H1 (cell line): ENCODE measurements at regions not wholly inside any gene's neighbourhood (a gene's known extent, or its start where the extent isn't known, plus 50 kb on each side); places are given as distances from the start of the nearest gene placed in this dataset.

Source experiments
- CTCF ChIA-PET: fragments of 300-600 bp; sonication (Branson Sonifier 250); formaldehyde crosslinking; loops from one replicate; lab custom pipeline; 2021; ENCODE audit not compliant: partially characterized antibody; lab: Charles Lee
- POLR2A ChIA-PET: fragments of 300-600 bp; sonication (Branson Sonifier 250); formaldehyde crosslinking; loops from one replicate; lab custom pipeline; 2021; ENCODE audit warnings: inconsistent platforms; ENCODE audit not compliant: partially characterized antibody; lab: Charles Lee
- DNase-seq, 2 experiments: peaks; one replicate each; pipeline versions ENCODE4 v3.0.0 to v3.0.0-alpha.2; 2010 to 2022; ENCODE audit warnings: low spot score in 2 of 2, low read depth in 1 of 2, mixed read lengths in 1 of 2
- FAIRE-seq: peaks from 2 replicates; lab custom pipeline; 2011; peaks lifted over from hg19 to GRCh38; lab: Jason Lieb, UNC
- H2AFZ ChIP-seq: 2 replicates; pipeline ENCODE4 v1.8.1; 2012; ENCODE audit warnings: low read length, inconsistent platforms
- H2AK5ac ChIP-seq: 2 replicates; pipeline ENCODE4 v1.6.1; 2013; ENCODE audit warnings: low read depth, low read length
- H2BK120ac ChIP-seq: replicated peaks from 2 replicates; pipeline ENCODE3; 2013; ENCODE audit warnings: low read depth, low read length, inconsistent platforms
- H2BK12ac ChIP-seq: 2 replicates; pipeline ENCODE4 v1.6.1; 2013; ENCODE audit warnings: low read depth, low read length
- H2BK15ac ChIP-seq: 2 replicates; pipeline ENCODE4 v1.6.1; 2013; ENCODE audit warnings: low read length
- H2BK20ac ChIP-seq: 2 replicates; pipeline ENCODE4 v1.6.1; 2013; ENCODE audit warnings: low read length
- H2BK5ac ChIP-seq: 2 replicates; pipeline ENCODE4 v1.6.1; 2013; ENCODE audit warnings: low read depth, low read length
- H3K14ac ChIP-seq: 2 replicates; pipeline ENCODE4 v1.6.1; 2013; ENCODE audit warnings: inconsistent platforms; ENCODE audit not compliant: insufficient read length
- H3K18ac ChIP-seq: 2 replicates; pipeline ENCODE4 v1.6.1; 2013; ENCODE audit warnings: low read length; ENCODE audit errors: extremely low read depth
- H3K23ac ChIP-seq: 2 replicates; pipeline ENCODE4 v1.6.1; 2013; ENCODE audit warnings: inconsistent platforms; ENCODE audit not compliant: insufficient read length
- H3K23me2 ChIP-seq: 2 replicates; pipeline ENCODE4 v1.6.1; 2013; ENCODE audit warnings: low read depth, low read length
- H3K27ac ChIP-seq: 2 replicates; pipeline ENCODE4 v1.6.1; 2011; ENCODE audit warnings: low read depth, low read length, inconsistent platforms
- H3K27me3 ChIP-seq, 4 experiments: replicated peaks in 1 of 4; 1 replicate in 1 of 4; 2 replicates in 3 of 4; pipeline versions ENCODE4 v1.6.1 to v1.8.1; 2011 to 2013; ENCODE audit warnings: low read length in 3 of 4, mild to moderate bottlenecking in 3 of 4, inconsistent platforms in 2 of 4, mixed read lengths in 2 of 4, moderate library complexity in 1 of 4; ENCODE audit not compliant: control insufficient read depth in 3 of 4, insufficient read depth in 3 of 4; ENCODE audit errors: extremely low read depth in 1 of 4
- H3K36me3 ChIP-seq, 4 experiments: 2 replicates each; pipeline versions ENCODE4 v1.6.1 to v1.8.1; 2011 to 2013; ENCODE audit warnings: mild to moderate bottlenecking in 4 of 4, low read length in 3 of 4, moderate library complexity in 2 of 4, control low read depth in 1 of 4, inconsistent platforms in 1 of 4; ENCODE audit not compliant: insufficient read depth in 4 of 4, control insufficient read depth in 2 of 4
- H3K4ac ChIP-seq: replicated peaks from 2 replicates; pipeline ENCODE3; 2013; ENCODE audit warnings: low read length, low read depth, mixed read lengths, inconsistent platforms; ENCODE audit not compliant: insufficient read length
- H3K4me1 ChIP-seq, 4 experiments: replicated peaks in 1 of 4; 1 replicate in 1 of 4; 2 replicates in 3 of 4; pipeline versions ENCODE4 v1.6.1 to v1.8.1; 2011 to 2013; ENCODE audit warnings: low read length in 3 of 4, inconsistent platforms in 2 of 4, mixed read lengths in 1 of 4; ENCODE audit not compliant: insufficient read depth in 4 of 4, control insufficient read depth in 3 of 4
- H3K4me2 ChIP-seq, 2 experiments: 2 replicates each; pipeline versions ENCODE4 v1.6.1 to v1.8.1; 2011 to 2013; ENCODE audit warnings: low read depth in 2 of 2, low read length in 2 of 2, control low read depth in 1 of 2, inconsistent platforms in 1 of 2, mild to moderate bottlenecking in 1 of 2; ENCODE audit not compliant: insufficient read depth in 1 of 2
- H3K4me3 ChIP-seq, 4 experiments: fragments of 200-600, 300-600 bp in 1 of 4; sonication (generic), shearing (Covaris generic), sonication (Bioruptor Twin) in 1 of 4; 2 replicates each; pipeline versions ENCODE4 v1.5.1 to v1.8.1; 2011 to 2016; ENCODE audit warnings: low read length in 4 of 4, low read depth in 3 of 4, control low read depth in 2 of 4, inconsistent platforms in 2 of 4, mild to moderate bottlenecking in 2 of 4, mixed read lengths in 1 of 4, moderate library complexity in 1 of 4; ENCODE audit not compliant: insufficient read depth in 2 of 4; ENCODE audit errors: extremely low read depth in 1 of 4
- H3K56ac ChIP-seq: replicated peaks from 2 replicates; pipeline ENCODE3; 2013; ENCODE audit warnings: low read depth, mild to moderate bottlenecking, mixed read lengths, low read length, inconsistent platforms; ENCODE audit not compliant: insufficient read length
- H3K79me1 ChIP-seq: 2 replicates; pipeline ENCODE4 v1.6.1; 2013; ENCODE audit warnings: low read depth, low read length, control low read depth
- H3K79me2 ChIP-seq, 2 experiments: 2 replicates each; pipeline versions ENCODE4 v1.6.1 to v1.8.1; 2012 to 2013; ENCODE audit warnings: low read length in 2 of 2, mild to moderate bottlenecking in 2 of 2, inconsistent platforms in 1 of 2; ENCODE audit not compliant: insufficient read depth in 2 of 2, control insufficient read depth in 1 of 2
- H3K9ac ChIP-seq, 4 experiments: replicated peaks in 1 of 4; 1 replicate in 1 of 4; 2 replicates in 3 of 4; pipeline versions ENCODE4 v1.6.1 to v1.8.1; 2011 to 2013; ENCODE audit warnings: low read depth in 3 of 4, low read length in 3 of 4, control low read depth in 2 of 4, mild to moderate bottlenecking in 2 of 4, moderate library complexity in 2 of 4, inconsistent platforms in 1 of 4; ENCODE audit errors: extremely low read depth in 1 of 4
- H3K9me3 ChIP-seq, 2 experiments: 2 replicates each; pipeline versions ENCODE4 v1.6.1 to v1.8.1; 2012 to 2013; ENCODE audit warnings: mild to moderate bottlenecking in 2 of 2, moderate library complexity in 2 of 2, control low read depth in 1 of 2, inconsistent platforms in 1 of 2, low read depth in 1 of 2, low read length in 1 of 2, mixed read lengths in 1 of 2; ENCODE audit not compliant: insufficient read depth in 2 of 2
- H4K20me1 ChIP-seq, 2 experiments: replicated peaks in 1 of 2; 2 replicates each; pipeline versions ENCODE3 to v1.8.1; 2011 to 2013; ENCODE audit warnings: inconsistent platforms in 2 of 2, low read length in 2 of 2, mild to moderate bottlenecking in 1 of 2; ENCODE audit not compliant: insufficient read depth in 2 of 2, control insufficient read depth in 1 of 2
- H4K5ac ChIP-seq: 2 replicates; pipeline ENCODE4 v1.6.1; 2013; ENCODE audit warnings: low read length, low read depth, mixed read lengths, inconsistent platforms; ENCODE audit not compliant: insufficient read length
- H4K8ac ChIP-seq: 2 replicates; pipeline ENCODE4 v1.8.0; 2013; ENCODE audit warnings: mild to moderate bottlenecking, moderate library complexity, low read length, inconsistent platforms; ENCODE audit not compliant: insufficient read depth; ENCODE audit errors: extremely low read depth
- H4K91ac ChIP-seq: replicated peaks from 2 replicates; pipeline ENCODE3; 2013; ENCODE audit warnings: low read length, mixed read lengths, inconsistent platforms; ENCODE audit not compliant: insufficient read length
- ASH2L ChIP-seq: fragments of 200-600, 300-600 bp; sonication (generic); IDR thresholded peaks from one replicate; pipeline ENCODE4 v1.7.1; 2017; ENCODE audit warnings: low read length
- ATF2 ChIP-seq: IDR thresholded peaks from 2 replicates; pipeline ENCODE4 v1.6.1; 2012; ENCODE audit warnings: low read length, inconsistent platforms
- CHD1 ChIP-seq: IDR thresholded peaks from 2 replicates; pipeline ENCODE4 v1.6.1; 2012; ENCODE audit warnings: low read depth, low read length, improper control_type of control experiment
- CHD2 ChIP-seq: IDR thresholded peaks from 2 replicates; pipeline ENCODE4 v1.6.1; 2012; ENCODE audit warnings: low read length, improper control_type of control experiment
- HDAC2 ChIP-seq, 2 experiments: fragments of 300-600 bp in 1 of 2; sonication (generic) in 1 of 2; IDR thresholded peaks; 2 replicates each; pipeline ENCODE4 v1.6.1; 2011 to 2012; ENCODE audit warnings: low read depth in 2 of 2, low read length in 2 of 2, mild to moderate bottlenecking in 2 of 2, moderate library complexity in 2 of 2, borderline replicate concordance in 1 of 2, inconsistent platforms in 1 of 2
- JUND ChIP-seq: IDR thresholded peaks from 2 replicates; pipeline ENCODE4 v1.6.1; 2011; ENCODE audit warnings: mild to moderate bottlenecking, improper control_type of control experiment, low read length
- KDM4A ChIP-seq: IDR thresholded peaks from one replicate; pipeline ENCODE4 v1.7.1; 2012; ENCODE audit warnings: low read depth, mild to moderate bottlenecking, moderate library complexity, low read length, inconsistent platforms; ENCODE audit not compliant: severe bottlenecking
- POLR2AphosphoS5 ChIP-seq: IDR thresholded peaks from 2 replicates; pipeline ENCODE4 v1.6.1; 2011; ENCODE audit warnings: low read depth, low read length
- RXRA ChIP-seq: IDR thresholded peaks from 2 replicates; pipeline ENCODE4 v1.6.1; 2011; ENCODE audit warnings: low read depth, mild to moderate bottlenecking, low read length, moderate library complexity; ENCODE audit not compliant: insufficient read depth
- SP2 ChIP-seq: IDR thresholded peaks from 2 replicates; pipeline ENCODE4 v1.6.1; 2012; ENCODE audit warnings: mild to moderate bottlenecking, low read length, inconsistent platforms
- WGBS, 2 experiments: shearing (Covaris generic) in 1 of 2; methylation state at CpG; one replicate each; pipeline versions ENCODE4 v1.1.6 to v1.1.7; 2013 to 2015; ENCODE audit warnings: low lambda C conversion rate in 2 of 2, mixed read lengths in 2 of 2, inconsistent platforms in 1 of 2, low coverage in 1 of 2, missing lambda C conversion rate in 1 of 2; ENCODE audit not compliant: insufficient replicate concordance in 2 of 2, insufficient coverage in 1 of 2, insufficient read length in 1 of 2; ENCODE audit errors: extremely low coverage in 1 of 2, missing lambda C conversion rate in 1 of 2; 5-methylcytosine and 5-hydroxymethylcytosine counted together
- TF ChIP-seq, protein P1 (sequence below): IDR thresholded peaks from 2 replicates; pipeline ENCODE4 v1.6.1; 2011; ENCODE audit warnings: low read depth, mild to moderate bottlenecking, low read length; ENCODE audit not compliant: insufficient read depth

DNA sequence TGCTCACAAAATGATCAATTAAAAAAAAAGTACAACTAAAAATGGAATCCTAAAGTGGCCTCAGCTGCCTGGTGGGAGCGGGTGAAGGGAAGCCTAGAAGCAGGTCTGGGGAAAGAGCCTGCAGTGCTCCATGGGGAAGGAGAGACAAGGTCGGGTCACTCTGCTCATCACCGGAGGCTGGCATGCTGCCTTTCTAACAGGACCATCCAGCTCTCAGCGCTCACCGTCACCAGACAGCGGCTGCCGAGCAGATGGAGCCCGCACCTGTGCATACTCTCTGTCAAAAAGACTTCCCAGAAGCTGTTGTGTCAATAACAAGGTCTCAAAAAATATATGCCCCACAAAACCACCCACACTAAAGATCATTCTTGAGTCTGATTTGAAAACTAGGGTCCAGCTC lies 112.8 kb downstream of the BAMBI start:
- Histone ChIP-seq H3K9me3 (no peaks in the 10 kb centered on the region), H2BK120ac (no peak overlapping the region), H3K9ac (no peak overlapping the region), H4K5ac (no peak overlapping the region), H3K36me3 (no peaks in the 10 kb centered on the region), H4K8ac (no peak overlapping the region; the same call in 1 of the 2 replicates), H3K14ac (no peak overlapping the region), H2AFZ (no peak overlapping the region), H3K4me1 (no peaks in the 10 kb centered on the region), H3K4ac (no peak overlapping the region), H3K79me1 (no peaks in the 10 kb centered on the region), H3K27me3 (no peaks in the 10 kb centered on the region), H4K91ac (no peak overlapping the region), H3K18ac (no peak overlapping the region), H4K20me1 (no peaks in the 10 kb centered on the region), H2BK12ac (no peak overlapping the region), H2AK5ac (no peak overlapping the region), H3K27ac (no peak overlapping the region), H2BK5ac (no peak overlapping the region), H2BK15ac (no peak overlapping the region), H3K79me2 (no peaks in the 10 kb centered on the region), H3K4me3 (no peak overlapping the region), H3K56ac (no peak overlapping the region), H3K23me2 (no peaks in the 10 kb centered on the region), H2BK20ac (no peak overlapping the region), H3K23ac (no peak overlapping the region), H3K4me2 (no peak overlapping the region)
- WGBS, 2 experiments: 91% methylated on average over 8 of the region's 8 CpGs; no CpG with 5 or more reads in 1 of the 2 experiments
- TF ChIP-seq KDM4A (no peak), HDAC2 (IDR thresholded peaks at IDR 0.05; ENCODE audit: borderline replicate concordance in 1 of 2, low read depth in 2 of 2, low read length in 2 of 2) (no peak), CHD2 (no peak), JUND (no peak), ASH2L (no peak), POLR2AphosphoS5 (no peak), ATF2 (no peak), SP2 (no peak), RXRA (no peak), CHD1 (no peak)
- TF ChIP-seq, protein P1, sequence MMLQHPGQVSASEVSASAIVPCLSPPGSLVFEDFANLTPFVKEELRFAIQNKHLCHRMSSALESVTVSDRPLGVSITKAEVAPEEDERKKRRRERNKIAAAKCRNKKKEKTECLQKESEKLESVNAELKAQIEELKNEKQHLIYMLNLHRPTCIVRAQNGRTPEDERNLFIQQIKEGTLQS: no peak
- DNase-seq (no peak), FAIRE-seq (no peak)
- POLR2A ChIA-PET: interaction anchor here (1.0 kb wide), 1 partner anchor 74 kb away, joined by 4 read pairs; no protein-coding TSS in a partner anchor
- CTCF ChIA-PET: interaction anchor here (0.6 to 2.1 kb wide), 6 partner anchors 9 to 565 kb away, joined by 3 to 4 read pairs (median 3); no protein-coding TSS in a partner anchor
